HG02610 (cell line): ENCODE measurements at regions not wholly inside any gene's neighbourhood (a gene's known extent, or its start where the extent isn't known, plus 50 kb on each side); places are given as distances from the start of the nearest gene placed in this dataset.
A peak's percentile ranks its signal among the peaks of the same experiment; 100 is the strongest.
"Not testable (repeated sequence)": the region's sequence is repeated elsewhere in the genome, so short reads cannot be mapped to it uniquely, and the experiment has no call there.

Experiments used
- ATAC-seq: cut with Tn5 transposase; IDR thresholded peaks from one replicate; pipeline ENCODE4 v1.9.1; 2021; ENCODE audit warnings: mild to moderate bottlenecking, moderate library complexity; ENCODE audit not compliant: unreplicated experiment

- no peak for ATAC-seq
Measured at GRCh38 chr12:103011974-103012763, 54.7 kb downstream of the ASCL1 start.

GRCh38 chr12:103012884-103013283, 55.4 kb downstream of the ASCL1 start:
- ATAC-seq: no peak

DNA sequence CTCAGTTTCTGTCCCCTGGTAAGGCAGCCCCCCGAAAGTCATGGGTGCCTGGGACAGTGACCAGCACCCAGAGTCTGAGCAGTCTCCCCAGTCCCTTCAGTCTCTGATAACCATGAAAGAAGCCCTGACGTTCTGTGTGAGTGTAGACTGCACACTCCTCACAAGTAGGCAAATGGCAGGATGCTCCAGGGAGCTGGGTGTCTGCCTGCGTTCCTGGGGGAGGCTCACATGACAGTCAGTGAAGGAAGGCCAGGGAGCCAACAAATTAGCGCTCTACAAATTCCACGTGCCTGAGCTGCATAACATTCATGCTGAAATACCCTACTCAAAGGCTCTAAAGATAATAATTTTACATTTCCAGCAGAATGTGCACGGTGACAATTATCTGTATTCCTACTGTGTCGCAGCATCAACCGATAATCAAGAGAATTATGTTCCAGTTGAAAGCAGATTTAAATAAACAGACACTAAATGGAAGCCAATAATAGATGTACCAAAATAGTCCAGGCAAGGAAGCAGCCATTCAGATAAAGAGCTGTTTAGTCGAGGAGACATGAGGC, 56.3 kb downstream of the ASCL1 start:
- ATAC-seq: no peak

DNA sequence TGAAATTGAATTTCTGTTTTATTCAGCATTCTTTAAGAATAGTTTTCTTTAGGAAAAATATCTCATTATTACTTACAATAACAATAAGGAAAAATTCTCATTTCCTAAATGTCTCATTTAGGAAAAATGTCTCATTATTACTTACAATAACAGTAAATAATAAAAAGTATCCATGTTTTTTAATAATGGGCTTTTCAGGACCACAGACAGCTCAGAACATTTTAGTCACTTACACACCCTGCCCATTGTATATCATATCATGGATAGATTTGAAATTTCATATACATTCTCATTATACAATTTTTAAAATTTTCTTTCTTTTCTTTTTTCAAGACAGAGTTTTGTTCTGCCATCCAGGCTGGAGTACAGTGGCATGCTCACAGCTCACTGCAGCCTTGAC, 58.9 kb downstream of the ASCL1 start:
- ATAC-seq: no peak

GRCh38 chr12:103020839-103021238, 63.4 kb downstream of the ASCL1 start:
- no peak for ATAC-seq

DNA sequence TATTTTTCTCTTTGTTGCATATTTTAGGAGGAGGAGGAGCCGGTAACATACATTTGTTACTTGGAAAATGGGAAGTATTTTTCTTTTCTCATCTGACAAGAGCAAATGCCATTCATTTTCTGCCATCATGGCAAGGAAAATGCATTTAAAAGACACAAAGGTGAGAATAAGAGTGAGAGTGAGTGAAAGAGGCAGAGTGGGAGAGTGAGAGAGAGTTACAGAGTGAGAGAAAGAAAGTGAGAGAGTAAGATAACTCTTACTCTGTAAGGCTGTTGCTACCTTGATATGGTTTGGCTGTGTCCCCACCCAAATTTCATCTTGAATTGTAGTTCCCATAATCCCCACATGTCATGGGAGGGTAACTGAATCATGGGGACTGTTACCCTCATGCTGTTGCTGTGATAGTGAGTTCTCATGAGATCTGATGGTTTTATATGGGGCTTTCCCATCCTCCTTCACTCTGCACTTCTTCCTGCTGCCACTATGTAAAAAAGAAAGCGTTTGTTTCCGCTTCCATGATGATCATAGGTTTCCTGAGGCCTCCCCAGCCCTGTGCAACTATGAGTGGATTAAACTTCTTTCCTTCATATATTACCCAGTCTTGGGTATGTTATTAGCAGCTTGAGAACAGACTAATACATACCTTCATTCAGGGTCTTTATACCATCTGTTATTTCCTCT, 64.2 kb downstream of the ASCL1 start:
- ATAC-seq: no peak

- ATAC-seq: no peak
Measured at GRCh38 chr12:103024650-103025049, 67.2 kb downstream of the ASCL1 start.

- ATAC-seq: not testable (repeated sequence)
Measured at GRCh38 chr12:103026643-103027042, 69.2 kb downstream of the ASCL1 start.

DNA sequence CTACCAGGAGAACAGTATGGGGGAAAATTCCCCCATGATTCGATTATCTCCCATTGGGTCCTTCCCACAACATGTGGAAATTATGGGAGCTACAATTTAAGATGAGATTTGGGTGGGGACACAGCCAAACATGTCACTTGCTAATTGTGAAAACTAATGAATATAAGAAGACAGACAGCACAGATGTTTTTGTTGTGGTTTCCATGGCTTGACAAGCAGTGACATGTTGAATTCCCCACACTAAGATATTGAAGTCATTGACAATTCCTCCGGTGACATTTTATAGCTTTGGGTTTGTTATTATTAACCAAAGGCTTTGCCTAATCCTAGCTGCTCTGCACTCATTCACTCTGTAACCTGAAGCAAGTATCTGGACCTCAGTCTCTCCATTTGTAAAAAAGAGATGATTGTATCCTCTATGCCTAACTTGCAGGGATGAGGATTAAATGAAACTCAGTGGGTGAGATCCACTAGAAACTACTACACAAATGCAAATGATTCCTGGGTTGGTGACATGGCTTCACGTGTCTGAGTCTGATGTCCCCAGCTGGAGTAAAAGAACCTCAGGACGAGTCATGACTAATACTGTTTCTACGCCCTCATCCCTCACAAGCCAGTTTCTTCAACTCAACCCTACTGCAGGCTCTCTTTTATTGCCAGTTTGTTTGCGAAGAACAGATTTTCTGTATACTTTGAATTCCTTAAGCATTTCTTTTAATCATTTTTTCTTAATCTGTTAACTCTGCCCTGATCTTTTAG, 71.6 kb downstream of the ASCL1 start:
- ATAC-seq: no peak

- no peak for ATAC-seq
Measured at GRCh38 chr12:103036581-103037214, 79.2 kb downstream of the ASCL1 start.

DNA sequence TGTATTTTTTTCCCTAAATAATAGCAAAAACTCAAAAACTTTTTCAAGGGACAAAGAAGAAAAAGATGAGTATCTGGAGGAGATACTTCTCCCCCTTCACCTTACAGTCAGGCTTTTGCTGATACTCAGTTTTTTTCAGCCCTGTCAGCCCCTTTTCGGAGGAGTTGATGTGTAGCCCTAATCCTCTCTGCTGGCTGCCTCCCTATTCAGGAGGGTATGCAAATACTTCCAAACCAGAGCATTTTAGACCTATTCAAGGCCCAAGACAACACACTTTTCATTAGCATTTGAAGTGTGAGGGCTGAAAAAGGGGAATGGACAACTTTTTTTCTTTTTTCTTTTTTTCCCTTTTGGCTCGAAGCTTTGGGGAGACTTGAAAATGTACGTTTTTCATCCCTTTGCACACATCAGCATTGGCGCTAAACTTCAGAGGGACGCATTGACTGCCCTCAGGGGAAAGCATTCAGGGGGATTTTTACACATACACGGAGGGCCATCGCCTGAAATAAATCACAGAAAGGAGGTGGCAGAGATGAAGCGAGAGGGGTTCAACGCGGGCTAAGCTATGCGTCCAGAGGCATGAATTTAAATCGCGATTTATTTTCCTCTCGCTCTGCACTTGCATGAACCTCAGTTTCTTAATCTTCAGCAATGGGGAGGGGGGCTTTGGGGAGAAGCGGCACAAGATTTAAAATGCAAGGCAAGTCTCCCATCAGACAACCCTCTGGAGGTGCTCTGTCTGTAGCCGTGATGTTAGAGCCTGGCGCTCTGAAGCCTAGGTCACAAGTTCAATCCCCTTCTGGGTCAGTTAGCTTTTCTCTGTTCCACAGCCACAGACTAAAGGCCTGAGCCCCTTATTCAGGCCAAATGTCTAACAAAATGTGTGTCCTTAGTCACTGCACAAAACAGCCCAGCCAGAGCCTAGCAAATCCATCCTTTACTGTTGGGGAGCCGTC, 86.3 kb downstream of the ASCL1 start:
- ATAC-seq: no peak

- ATAC-seq: peak; percentile 67
Measured at GRCh38 chr12:103046154-103046553, 88.7 kb downstream of the ASCL1 start.

- no peak for ATAC-seq
Measured at GRCh38 chr12:103050273-103050672, 92.8 kb downstream of the ASCL1 start.

- ATAC-seq: no peak
Measured at GRCh38 chr12:103053089-103053488, 95.6 kb downstream of the ASCL1 start.

GRCh38 chr12:103073630-103074029, 116.2 kb downstream of the ASCL1 start:
- ATAC-seq: no peak

DNA sequence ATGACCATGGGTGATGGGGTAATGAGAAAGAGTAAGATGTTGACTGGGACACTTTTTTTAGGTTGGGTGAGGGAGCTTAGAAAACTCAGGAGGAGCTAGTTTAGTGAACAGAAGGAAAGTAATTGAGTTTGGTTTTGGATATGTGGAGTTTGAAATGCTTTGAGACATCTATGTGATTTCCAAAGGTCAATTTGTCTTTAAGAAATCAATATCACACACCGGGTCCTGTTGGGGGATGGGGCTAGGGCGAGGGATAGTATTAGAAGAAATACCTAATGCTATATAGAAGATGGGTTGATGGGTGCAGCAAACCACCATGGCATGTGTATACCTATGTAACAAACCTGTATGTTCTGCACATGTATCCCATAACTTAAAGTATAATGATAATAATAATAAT, 118.4 kb downstream of the ASCL1 start:
- no peak for ATAC-seq

GRCh38 chr12:103077108-103077773, 119.8 kb downstream of the ASCL1 start:
- ATAC-seq: no peak

DNA sequence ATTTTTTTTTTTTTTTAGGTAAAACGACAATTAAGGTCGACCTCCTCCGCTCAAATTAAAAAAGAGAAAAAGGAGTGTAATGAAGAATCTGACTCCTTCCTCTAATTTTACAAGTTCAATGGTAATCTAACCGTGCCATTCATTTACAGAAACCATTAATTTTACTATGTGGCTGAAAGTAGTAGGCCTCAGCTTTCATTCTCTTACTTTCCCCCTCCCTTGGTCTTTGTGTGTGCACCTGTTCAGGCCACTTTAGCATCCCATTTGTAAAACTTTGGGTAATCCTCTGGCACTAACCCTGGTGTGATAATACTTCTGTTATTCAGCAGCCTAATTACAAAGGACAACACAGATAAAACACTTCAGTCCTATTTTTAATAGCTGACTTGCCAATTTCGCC, 128.1 kb downstream of the ASCL1 start:
- ATAC-seq: no peak

DNA sequence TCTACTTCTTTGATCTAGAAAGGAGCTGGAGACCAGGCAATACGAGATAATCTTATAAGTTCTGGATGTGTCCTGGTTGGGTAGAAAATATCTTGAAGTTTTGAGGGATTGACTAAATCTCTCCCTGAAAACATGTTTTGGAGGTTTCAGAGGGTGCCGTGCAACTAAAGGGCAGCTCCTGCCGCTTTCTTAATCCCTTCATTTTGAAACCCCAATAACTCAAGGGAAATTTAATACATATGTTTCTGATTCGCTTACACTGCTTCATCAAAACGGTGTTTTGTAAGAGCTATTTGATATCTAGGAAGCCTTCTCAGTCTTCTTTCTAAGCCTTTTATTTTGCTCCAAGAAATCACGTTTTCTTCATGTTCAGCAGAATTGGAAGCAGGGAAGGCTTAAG, 129.0 kb downstream of the ASCL1 start:
- ATAC-seq: no peak
